PFSK-1 (cell line): ENCODE measurements at regions not wholly inside any gene's neighbourhood (a gene's known extent, or its start where the extent isn't known, plus 50 kb on each side); places are given as distances from the start of the nearest gene placed in this dataset.

Experiments used
- FOXP2 ChIP-seq: optimal IDR thresholded peaks from 2 replicates; pipeline ENCODE3; 2011; ENCODE audit warnings: borderline replicate concordance, control low read depth, inconsistent platforms; ENCODE audit not compliant: insufficient read depth; ENCODE audit errors: extremely low read length, extremely low read depth
- POLR2AphosphoS5 ChIP-seq: IDR thresholded peaks from 2 replicates; pipeline ENCODE4 v1.6.1; 2012; ENCODE audit warnings: low read depth, mild to moderate bottlenecking, control low read depth, low read length, moderate library complexity
- REST ChIP-seq, 2 experiments: IDR thresholded peaks; 2 replicates each; pipeline versions ENCODE4 v1.6.1 to v1.8.0; 2011 to 2012; ENCODE audit warnings: low read depth in 2 of 2, low read length in 2 of 2, control low read depth in 1 of 2, inconsistent platforms in 1 of 2, mild to moderate bottlenecking in 1 of 2, moderate library complexity in 1 of 2; ENCODE audit not compliant: insufficient read depth in 1 of 2
- SIN3A ChIP-seq: IDR thresholded peaks from 2 replicates; pipeline ENCODE4 v1.6.1; 2012; ENCODE audit warnings: mild to moderate bottlenecking, low read length, moderate library complexity, borderline replicate concordance; ENCODE audit not compliant: insufficient read depth
- TAF1 ChIP-seq: IDR thresholded peaks from 2 replicates; pipeline ENCODE4 v1.6.1; 2012; ENCODE audit warnings: low read length, control low read depth, borderline replicate concordance; ENCODE audit not compliant: insufficient read depth

DNA sequence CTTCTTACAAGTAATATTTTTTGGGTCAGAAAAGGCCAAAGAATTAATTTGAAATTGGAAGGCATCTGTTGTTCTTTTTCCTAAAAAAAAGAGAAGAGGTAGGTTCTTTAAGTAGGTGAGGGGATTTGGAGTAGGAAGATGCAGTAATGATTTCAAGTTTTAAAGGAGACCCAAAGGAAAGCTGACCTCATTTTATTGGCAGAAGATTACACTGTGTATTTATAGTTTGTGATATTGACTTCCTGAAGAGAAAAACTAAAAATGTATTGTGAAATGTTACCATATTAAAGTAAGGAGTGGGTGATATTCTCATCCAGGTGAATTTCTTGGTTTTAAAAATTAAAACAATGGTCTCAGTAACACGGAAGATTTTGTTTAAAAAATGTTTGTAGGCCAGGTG is 56.6 kb upstream of the CELF2 start:
- TF ChIP-seq REST (IDR thresholded peaks at IDR 0.05; ENCODE audit: insufficient read depth in 1 of 2, low read depth in 2 of 2, low read length in 2 of 2) = no peak
- TF ChIP-seq SIN3A = no peak
- TF ChIP-seq FOXP2 = no peak
- TF ChIP-seq TAF1 = no peak
- no peak for TF ChIP-seq POLR2AphosphoS5

DNA sequence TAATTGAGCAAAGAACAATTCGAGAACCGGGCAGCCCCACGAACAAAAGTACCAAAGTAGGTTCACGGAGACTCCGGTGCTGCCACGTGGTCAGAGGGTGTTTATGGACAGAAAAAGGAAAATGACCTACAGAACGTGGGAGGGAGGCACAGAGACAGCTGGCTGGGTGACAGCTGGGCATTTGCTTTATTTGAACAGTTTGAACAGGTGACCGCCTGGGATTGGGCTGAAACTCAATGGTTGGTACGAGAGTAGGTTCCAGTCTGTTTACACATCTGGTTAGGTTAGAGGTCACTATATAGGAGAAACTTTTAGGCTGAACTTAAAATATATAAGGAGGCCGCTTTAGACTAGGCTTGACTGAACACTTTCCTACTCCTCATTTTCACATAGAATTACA is 50.6 kb upstream of the CELF2 start:
- TF ChIP-seq SIN3A (no peak), FOXP2 (no peak), POLR2AphosphoS5 (no peak), TAF1 (no peak), REST (IDR thresholded peaks at IDR 0.05; ENCODE audit: insufficient read depth in 1 of 2, low read depth in 2 of 2, low read length in 2 of 2) (no peak)

- no peak for TF ChIP-seq TAF1
- TF ChIP-seq POLR2AphosphoS5 = no peak
Observed at GRCh38 chr10:10967581-10968256, 50.0 kb upstream of the CELF2 start.
